ENCODE measurements at regions not wholly inside any gene's neighbourhood (a gene's known extent, or its start where the extent isn't known, plus 50 kb on each side); places are given as distances from the start of the nearest gene placed in this dataset.
"Not testable (repeated sequence)": the region's sequence is repeated elsewhere in the genome, so short reads cannot be mapped to it uniquely, and the experiment has no call there.

DNA sequence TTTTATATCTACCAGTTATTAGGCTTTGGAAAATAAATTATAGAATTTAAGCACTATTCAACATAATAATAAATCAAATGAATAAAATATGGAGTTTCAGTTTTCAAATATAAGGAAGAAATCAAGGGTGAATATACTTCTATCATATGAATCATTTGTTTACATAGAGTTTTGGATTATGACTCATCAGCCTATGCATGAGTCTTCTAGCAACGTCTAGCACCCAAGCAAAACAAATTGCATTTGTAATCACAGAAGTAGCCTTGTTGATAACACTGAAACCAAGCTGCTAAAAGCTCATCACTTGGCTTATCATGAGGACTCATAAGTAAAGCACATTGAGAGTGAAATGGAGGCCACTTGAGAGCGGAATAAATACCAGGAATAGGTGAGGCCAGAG lies 434.6 kb downstream of the PCDH11X start:
- H3K36me3 Mint-ChIP-seq (ENCODE audit: low read depth): no peaks in the 10 kb centered on the region
- no peak overlapping the region for H3K4me3 Mint-ChIP-seq (ENCODE audit: unreplicated experiment)
- H3K4me1 Mint-ChIP-seq (ENCODE audit: low read depth): no peaks in the 10 kb centered on the region
- H3K27me3 Mint-ChIP-seq (ENCODE audit: low read depth): no peaks in the 10 kb centered on the region
- TF ChIP-seq CTCF (IDR thresholded peaks at IDR 0.05): no peak
- no peak overlapping the region for H3K27ac Mint-ChIP-seq (ENCODE audit: unreplicated experiment)
- H3K9me3 Mint-ChIP-seq (ENCODE audit: low read depth): peaks cover 14% of the 10 kb centered on the region
- DNase-seq (ENCODE audit: low spot score): no peak

- not testable (repeated sequence) for H3K4me1 Mint-ChIP-seq (ENCODE audit: low read depth); DNase-seq (ENCODE audit: low spot score); H3K36me3 Mint-ChIP-seq (ENCODE audit: low read depth); H3K27me3 Mint-ChIP-seq (ENCODE audit: low read depth); H3K4me3 Mint-ChIP-seq (ENCODE audit: unreplicated experiment); H3K27ac Mint-ChIP-seq (ENCODE audit: unreplicated experiment)
- H3K9me3 Mint-ChIP-seq (ENCODE audit: low read depth): peaks cover 14% of the 10 kb centered on the region
Measured at GRCh38 chrX:92215011-92215410, 435.8 kb downstream of the PCDH11X start.

DNA sequence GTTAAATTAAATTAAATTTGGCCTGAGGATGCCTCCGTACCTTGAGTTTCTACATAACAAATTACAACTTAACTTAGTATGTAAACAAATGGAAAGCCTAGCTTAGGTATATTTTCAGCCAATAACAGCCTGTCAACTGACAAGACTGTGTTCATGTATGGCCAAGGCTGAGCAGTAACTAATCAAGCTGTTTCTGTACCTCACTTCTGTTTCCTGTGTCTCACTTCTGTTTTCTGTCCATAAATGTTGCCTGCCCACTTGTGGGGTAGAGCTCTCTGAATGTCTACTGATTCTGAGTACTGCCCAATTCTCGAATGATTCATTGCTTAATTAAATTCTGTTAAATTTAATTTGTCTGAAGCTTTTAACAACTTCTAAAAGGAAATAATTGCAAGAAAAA lies 445.2 kb downstream of the PCDH11X start:
- Mint-ChIP-seq H3K27me3 (ENCODE audit: low read depth) (peaks cover 4% of the 10 kb centered on the region), H3K4me3 (ENCODE audit: unreplicated experiment) (no peak overlapping the region), H3K4me1 (ENCODE audit: low read depth) (no peaks in the 10 kb centered on the region), H3K9me3 (ENCODE audit: low read depth) (no peaks in the 10 kb centered on the region), H3K36me3 (ENCODE audit: low read depth) (no peaks in the 10 kb centered on the region), H3K27ac (ENCODE audit: unreplicated experiment) (no peak overlapping the region)
- no peak for DNase-seq (ENCODE audit: low spot score)
- TF ChIP-seq CTCF (IDR thresholded peaks at IDR 0.05): no peak

- H3K27ac Mint-ChIP-seq (ENCODE audit: unreplicated experiment): no peak overlapping the region
- no peak for DNase-seq (ENCODE audit: low spot score)
- TF ChIP-seq CTCF (IDR thresholded peaks at IDR 0.05): no peak
- no peaks in the 10 kb centered on the region for H3K4me1 Mint-ChIP-seq (ENCODE audit: low read depth)
- peaks cover 6% of the 10 kb centered on the region for H3K27me3 Mint-ChIP-seq (ENCODE audit: low read depth)
- no peaks in the 10 kb centered on the region for H3K36me3 Mint-ChIP-seq (ENCODE audit: low read depth)
- no peaks in the 10 kb centered on the region for H3K9me3 Mint-ChIP-seq (ENCODE audit: low read depth)
- no peak overlapping the region for H3K4me3 Mint-ChIP-seq (ENCODE audit: unreplicated experiment)
Measured at GRCh38 chrX:92230628-92231027, 451.5 kb downstream of the PCDH11X start.

DNA sequence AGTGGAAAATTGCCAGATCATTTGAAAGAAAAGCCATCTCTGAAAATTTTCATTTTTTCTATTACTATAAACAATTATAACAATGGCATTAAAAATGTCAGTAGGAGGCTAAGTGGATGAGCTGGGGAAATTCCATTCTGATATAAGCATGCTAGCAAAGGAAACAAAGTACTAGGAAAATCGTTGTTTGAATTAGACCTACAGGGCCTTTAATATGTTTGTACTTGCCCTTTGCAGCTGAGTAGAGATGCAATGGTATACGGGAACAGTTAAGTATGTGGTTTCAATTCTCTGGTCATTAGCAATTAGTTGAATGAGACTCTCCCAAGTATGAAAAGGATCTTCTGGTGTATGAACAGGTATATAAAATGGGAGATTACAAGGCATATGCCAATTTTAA lies 452.2 kb downstream of the PCDH11X start:
- H3K4me3 Mint-ChIP-seq (ENCODE audit: unreplicated experiment): no peak overlapping the region
- no peaks in the 10 kb centered on the region for H3K9me3 Mint-ChIP-seq (ENCODE audit: low read depth)
- H3K4me1 Mint-ChIP-seq (ENCODE audit: low read depth): no peaks in the 10 kb centered on the region
- H3K27me3 Mint-ChIP-seq (ENCODE audit: low read depth): peaks cover 6% of the 10 kb centered on the region
- H3K36me3 Mint-ChIP-seq (ENCODE audit: low read depth): no peaks in the 10 kb centered on the region
- TF ChIP-seq CTCF (IDR thresholded peaks at IDR 0.05): no peak
- DNase-seq (ENCODE audit: low spot score): no peak
- H3K27ac Mint-ChIP-seq (ENCODE audit: unreplicated experiment): no peak overlapping the region

GRCh38 chrX:92232182-92232581 lies 453.0 kb downstream of the PCDH11X start:
- DNase-seq (ENCODE audit: low spot score): no peak
- Mint-ChIP-seq H3K4me3 (ENCODE audit: unreplicated experiment) (no peak overlapping the region), H3K27me3 (ENCODE audit: low read depth) (peaks cover 4% of the 10 kb centered on the region), H3K27ac (ENCODE audit: unreplicated experiment) (no peak overlapping the region), H3K9me3 (ENCODE audit: low read depth) (no peaks in the 10 kb centered on the region), H3K4me1 (ENCODE audit: low read depth) (no peaks in the 10 kb centered on the region), H3K36me3 (ENCODE audit: low read depth) (no peaks in the 10 kb centered on the region)
- TF ChIP-seq CTCF (IDR thresholded peaks at IDR 0.05): peak; percentile 81
